Neural cell (in vitro differentiated cells): ENCODE measurements at regions not wholly inside any gene's neighbourhood (a gene's known extent, or its start where the extent isn't known, plus 50 kb on each side); places are given as distances from the start of the nearest gene placed in this dataset.

Source experiments
- H2AFZ ChIP-seq: fragments of 200-600, 300-800 bp; sonication (generic), shearing (Covaris generic); 2 replicates; pipeline ENCODE4 v1.6.0; 2014; ENCODE audit warnings: low read depth, mild to moderate bottlenecking, antibody characterized with exemption, low read length, moderate library complexity
- H3F3A ChIP-seq: fragments of 200-600 bp; shearing (Covaris generic); 2 replicates; pipeline ENCODE4 v1.6.1; 2016; ENCODE audit warnings: mild to moderate bottlenecking, moderate library complexity, mixed read lengths, antibody characterized with exemption, low read length; ENCODE audit not compliant: insufficient read depth, poor library complexity, severe bottlenecking
- H3K27ac ChIP-seq: fragments of 200-600, 300-800 bp; sonication (generic), shearing (Covaris generic); 2 replicates; pipeline ENCODE4 v1.5.1; 2014; ENCODE audit warnings: mild to moderate bottlenecking, low read length, moderate library complexity
- H3K27me3 ChIP-seq: fragments of 300-800, 200-600 bp; sonication (generic), shearing (Covaris generic); 2 replicates; pipeline ENCODE4 v1.6.0; 2014; ENCODE audit warnings: mild to moderate bottlenecking, low read depth, low read length, moderate library complexity; ENCODE audit not compliant: insufficient read depth
- H3K36me3 ChIP-seq: fragments of 300-800, 200-600 bp; sonication (generic), shearing (Covaris generic); 2 replicates; pipeline ENCODE4 v1.5.1; 2014; ENCODE audit warnings: mild to moderate bottlenecking, antibody characterized with exemption, low read length, moderate library complexity; ENCODE audit not compliant: insufficient read depth
- H3K4me2 ChIP-seq: fragments of 300-800, 200-600 bp; sonication (generic), shearing (Covaris generic); 2 replicates; pipeline ENCODE4 v1.6.0; 2014; ENCODE audit warnings: mild to moderate bottlenecking, low read length
- H3K4me3 ChIP-seq: fragments of 300-800, 200-600 bp; sonication (generic), shearing (Covaris generic); 2 replicates; pipeline ENCODE4 v1.5.1; 2014; ENCODE audit warnings: mild to moderate bottlenecking, low read length, moderate library complexity
- H3K79me2 ChIP-seq: fragments of 200-600 bp; shearing (Covaris generic); replicated peaks from 2 replicates; pipeline ENCODE4 v1.6.0; 2014; ENCODE audit warnings: mild to moderate bottlenecking, low read length, moderate library complexity; ENCODE audit not compliant: insufficient read depth
- H3K9ac ChIP-seq: fragments of 300-800, 200-600 bp; sonication (generic), shearing (Covaris generic); 2 replicates; pipeline ENCODE4 v1.6.1; 2016; ENCODE audit warnings: mild to moderate bottlenecking, low read length, mixed read lengths
- H3K9me2 ChIP-seq: fragments of 200-600 bp; shearing (Covaris generic); 2 replicates; pipeline ENCODE4 v1.6.1; 2016; ENCODE audit warnings: mild to moderate bottlenecking, low read length, mixed read lengths; ENCODE audit not compliant: insufficient read depth
- H3K9me3 ChIP-seq: fragments of 200-600, 300-800 bp; sonication (generic), shearing (Covaris generic); 2 replicates; pipeline ENCODE4 v1.6.1; 2016; ENCODE audit warnings: mild to moderate bottlenecking, mixed run types, low read length, moderate library complexity, mixed read lengths
- H4K20me1 ChIP-seq: fragments of 200-600 bp; shearing (Covaris generic); 2 replicates; pipeline ENCODE4 v1.6.1; 2016; ENCODE audit warnings: mild to moderate bottlenecking, mixed run types; ENCODE audit not compliant: insufficient read depth
- EP300 ChIP-seq: fragments of 450-650 bp; conservative IDR thresholded peaks from 2 replicates; pipeline ENCODE4 v1.6.1; 2014; ENCODE audit warnings: antibody characterized with exemption, mild to moderate bottlenecking, moderate library complexity; ENCODE audit not compliant: poor library complexity, severe bottlenecking
- EZH2 ChIP-seq: fragments of 200-600, 300-800 bp; shearing (Covaris generic), sonication (generic); IDR thresholded peaks from 2 replicates; pipeline ENCODE4 v1.6.1; 2014; ENCODE audit warnings: antibody characterized with exemption, low read length, borderline replicate concordance, mild to moderate bottlenecking; ENCODE audit not compliant: insufficient read depth, poor library complexity, severe bottlenecking
- MXI1 ChIP-seq: fragments of 450-650 bp; conservative IDR thresholded peaks from 2 replicates; pipeline ENCODE4 v1.6.1; 2014; ENCODE audit warnings: antibody characterized with exemption, mild to moderate bottlenecking; ENCODE audit not compliant: poor library complexity, severe bottlenecking
- POLR2AphosphoS5 ChIP-seq: IDR thresholded peaks from 2 replicates; pipeline ENCODE4 v1.6.1; 2012
- RAD21 ChIP-seq: fragments of 450-650 bp; conservative IDR thresholded peaks from 2 replicates; pipeline ENCODE4 v1.6.1; 2014; ENCODE audit warnings: antibody characterized with exemption, mild to moderate bottlenecking, moderate library complexity
- REST ChIP-seq: IDR thresholded peaks from 2 replicates; pipeline ENCODE4 v1.6.1; 2012; ENCODE audit warnings: borderline replicate concordance
- SMC3 ChIP-seq: fragments of 450-650 bp; conservative IDR thresholded peaks from 2 replicates; pipeline ENCODE4 v1.6.1; 2014; ENCODE audit warnings: antibody characterized with exemption, mild to moderate bottlenecking, moderate library complexity; ENCODE audit not compliant: poor library complexity
- TAF1 ChIP-seq: IDR thresholded peaks from 2 replicates; pipeline ENCODE4 v1.6.1; 2012; ENCODE audit warnings: low read depth
- TF ChIP-seq, protein P1 (sequence below): fragments of 450-650 bp; IDR thresholded peaks from 2 replicates; pipeline ENCODE4 v1.5.1; 2014; ENCODE audit warnings: antibody characterized with exemption, mild to moderate bottlenecking, moderate library complexity; ENCODE audit not compliant: poor library complexity, severe bottlenecking

GRCh38 chr5:20105915-20106314 lies 117.9 kb upstream of the CDH18 start:
- TF ChIP-seq, protein P1, sequence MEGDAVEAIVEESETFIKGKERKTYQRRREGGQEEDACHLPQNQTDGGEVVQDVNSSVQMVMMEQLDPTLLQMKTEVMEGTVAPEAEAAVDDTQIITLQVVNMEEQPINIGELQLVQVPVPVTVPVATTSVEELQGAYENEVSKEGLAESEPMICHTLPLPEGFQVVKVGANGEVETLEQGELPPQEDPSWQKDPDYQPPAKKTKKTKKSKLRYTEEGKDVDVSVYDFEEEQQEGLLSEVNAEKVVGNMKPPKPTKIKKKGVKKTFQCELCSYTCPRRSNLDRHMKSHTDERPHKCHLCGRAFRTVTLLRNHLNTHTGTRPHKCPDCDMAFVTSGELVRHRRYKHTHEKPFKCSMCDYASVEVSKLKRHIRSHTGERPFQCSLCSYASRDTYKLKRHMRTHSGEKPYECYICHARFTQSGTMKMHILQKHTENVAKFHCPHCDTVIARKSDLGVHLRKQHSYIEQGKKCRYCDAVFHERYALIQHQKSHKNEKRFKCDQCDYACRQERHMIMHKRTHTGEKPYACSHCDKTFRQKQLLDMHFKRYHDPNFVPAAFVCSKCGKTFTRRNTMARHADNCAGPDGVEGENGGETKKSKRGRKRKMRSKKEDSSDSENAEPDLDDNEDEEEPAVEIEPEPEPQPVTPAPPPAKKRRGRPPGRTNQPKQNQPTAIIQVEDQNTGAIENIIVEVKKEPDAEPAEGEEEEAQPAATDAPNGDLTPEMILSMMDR: no peak
- TF ChIP-seq EP300: no peak
- no peak for TF ChIP-seq EZH2
- TF ChIP-seq SMC3: no peak
- TF ChIP-seq REST: no peak
- TF ChIP-seq RAD21: no peak
- TF ChIP-seq POLR2AphosphoS5: no peak
- no peak for TF ChIP-seq MXI1
- TF ChIP-seq TAF1: no peak
- H2AFZ ChIP-seq: no peak overlapping the region
- H4K20me1 ChIP-seq: no peaks in the 10 kb centered on the region
- no peak overlapping the region for H3K9ac ChIP-seq
- H3K79me2 ChIP-seq: no peaks in the 10 kb centered on the region
- H3K9me2 ChIP-seq: no peaks in the 10 kb centered on the region
- no peaks in the 10 kb centered on the region for H3K36me3 ChIP-seq
- no peaks in the 10 kb centered on the region for H3K9me3 ChIP-seq
- no peaks in the 10 kb centered on the region for H3F3A ChIP-seq
- H3K27ac ChIP-seq: no peak overlapping the region
- no peaks in the 10 kb centered on the region for H3K27me3 ChIP-seq
- no peak overlapping the region for H3K4me3 ChIP-seq
- H3K4me2 ChIP-seq: no peak overlapping the region

DNA sequence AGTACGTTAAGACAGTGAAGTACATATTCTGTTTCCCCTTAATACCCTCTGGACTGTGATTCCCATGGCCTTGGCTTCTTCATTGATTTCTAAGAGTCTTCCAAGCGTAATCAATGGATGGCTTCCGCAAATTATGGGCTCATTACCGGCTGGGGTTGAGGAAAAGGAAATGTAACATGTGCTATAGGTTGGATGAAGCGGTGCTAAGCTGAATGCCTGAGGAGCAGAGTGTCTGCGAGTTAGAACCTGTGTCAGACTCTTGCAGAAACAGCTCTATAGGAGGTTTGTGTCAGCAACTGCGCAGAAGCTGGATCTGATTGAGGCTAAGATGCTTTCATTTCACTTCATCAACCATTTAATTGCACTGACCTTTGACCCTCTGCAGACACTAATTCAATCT lies 114.3 kb upstream of the CDH18 start:
- Histone ChIP-seq H3K79me2 (no peaks in the 10 kb centered on the region), H3K27me3 (no peaks in the 10 kb centered on the region), H3F3A (no peaks in the 10 kb centered on the region), H3K4me2 (no peak overlapping the region), H3K9ac (no peak overlapping the region), H3K4me3 (no peak overlapping the region), H4K20me1 (no peaks in the 10 kb centered on the region), H3K36me3 (no peaks in the 10 kb centered on the region), H3K27ac (no peak overlapping the region), H3K9me3 (no peaks in the 10 kb centered on the region), H2AFZ (no peak overlapping the region), H3K9me2 (no peaks in the 10 kb centered on the region)
- no peak for TF ChIP-seq EZH2
- no peak for TF ChIP-seq EP300
- TF ChIP-seq SMC3: no peak
- no peak for TF ChIP-seq REST
- no peak for TF ChIP-seq TAF1
- TF ChIP-seq RAD21: no peak
- TF ChIP-seq MXI1: no peak
- TF ChIP-seq, protein P1: no peak
- no peak for TF ChIP-seq POLR2AphosphoS5
